ENCODE measurements at regions not wholly inside any gene's neighbourhood (a gene's known extent, or its start where the extent isn't known, plus 50 kb on each side); places are given as distances from the start of the nearest gene placed in this dataset.
"Not testable (repeated sequence)": the region's sequence is repeated elsewhere in the genome, so short reads cannot be mapped to it uniquely, and the experiment has no call there.

- no peak for ATAC-seq
- Mint-ChIP-seq H3K27me3 (no peaks in the 10 kb centered on the region), H3K36me3 (no peaks in the 10 kb centered on the region), H3K9me3 (peaks cover 3% of the 10 kb centered on the region), H3K27ac (peak overlapping the region in 1 of 2 donors; percentile 3), H3K4me3 (peak overlapping the region; percentile 22), H3K4me1 (ENCODE audit: low read depth in 2 of 2) (peaks cover 6 to 8% of the 10 kb centered on the region in 2 donors)
- DNase-seq (ENCODE audit: low spot score) = no peak
These were observed 1968.9 kb downstream of the PCDH9 start for GRCh38 chr13:65260946-65261891.

- no peak for ATAC-seq
- peaks cover 14% of the 10 kb centered on the region for H3K36me3 Mint-ChIP-seq
- DNase-seq (ENCODE audit: low spot score) = no peak
- H3K4me3 Mint-ChIP-seq = no peak overlapping the region
- H3K9me3 Mint-ChIP-seq = peaks cover 18% of the 10 kb centered on the region
- no peak overlapping the region for H3K27ac Mint-ChIP-seq
- H3K27me3 Mint-ChIP-seq = no peaks in the 10 kb centered on the region
- H3K4me1 Mint-ChIP-seq (ENCODE audit: low read depth in 2 of 2) = peaks cover 11 to 15% of the 10 kb centered on the region in 2 donors
These were observed 1989.4 kb downstream of the PCDH9 start for GRCh38 chr13:65240773-65241172.

DNA sequence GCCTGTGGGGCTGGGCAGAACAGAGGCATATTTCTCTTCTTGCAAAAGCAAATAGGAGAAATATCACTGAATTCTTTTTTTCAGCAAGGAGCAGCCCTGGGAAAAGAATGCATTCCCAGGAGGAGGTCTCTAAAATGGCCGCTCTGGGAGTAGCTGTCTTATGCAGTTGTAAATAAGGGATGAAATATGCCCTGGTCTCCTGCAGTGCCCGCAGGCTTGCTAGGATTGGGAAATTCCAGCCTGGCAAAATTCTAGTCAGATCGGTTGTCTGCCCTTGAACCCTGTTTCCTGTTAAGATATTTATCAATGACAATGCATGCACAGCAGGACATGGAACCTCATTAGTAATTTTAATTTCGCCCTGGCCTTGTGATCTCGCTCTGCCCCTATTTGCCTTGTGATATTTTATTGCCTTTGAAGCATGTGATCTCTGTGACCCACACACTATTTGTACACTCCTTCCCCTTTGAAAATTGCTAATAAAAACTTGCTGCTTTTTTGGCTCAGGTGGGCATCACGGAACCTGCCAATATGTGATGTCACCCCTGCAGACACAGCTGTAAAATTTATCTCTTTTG is 1993.2 kb downstream of the PCDH9 start:
- no peak overlapping the region for H3K27ac Mint-ChIP-seq
- H3K9me3 Mint-ChIP-seq = peaks cover 14% of the 10 kb centered on the region
- no peaks in the 10 kb centered on the region for H3K27me3 Mint-ChIP-seq
- H3K4me1 Mint-ChIP-seq (ENCODE audit: low read depth in 2 of 2) = peaks cover 6 to 7% of the 10 kb centered on the region in 2 donors
- DNase-seq (ENCODE audit: low spot score) (no peak), ATAC-seq (no peak)
- peaks cover 6% of the 10 kb centered on the region for H3K36me3 Mint-ChIP-seq
- no peak overlapping the region for H3K4me3 Mint-ChIP-seq

GRCh38 chr13:65217471-65217995 is 2012.6 kb downstream of the PCDH9 start:
- Mint-ChIP-seq H3K4me3 (no peak overlapping the region), H3K27ac (no peak overlapping the region), H3K4me1 (ENCODE audit: low read depth in 2 of 2) (no peaks in the 10 kb centered on the region), H3K36me3 (no peaks in the 10 kb centered on the region), H3K9me3 (peaks cover 10% of the 10 kb centered on the region), H3K27me3 (no peaks in the 10 kb centered on the region)
- DNase-seq (ENCODE audit: low spot score) (no peak), ATAC-seq (no peak)

GRCh38 chr13:65202845-65203244 is 2027.3 kb downstream of the PCDH9 start:
- not testable (repeated sequence) for ATAC-seq; H3K36me3 Mint-ChIP-seq; H3K4me1 Mint-ChIP-seq (ENCODE audit: low read depth in 2 of 2); H3K27me3 Mint-ChIP-seq; H3K27ac Mint-ChIP-seq; H3K4me3 Mint-ChIP-seq; H3K9me3 Mint-ChIP-seq; DNase-seq (ENCODE audit: low spot score)

- peaks cover 10% of the 10 kb centered on the region for H3K9me3 Mint-ChIP-seq
- H3K27me3 Mint-ChIP-seq = no peaks in the 10 kb centered on the region
- H3K4me3 Mint-ChIP-seq = no peak overlapping the region
- peaks cover 3 to 5% of the 10 kb centered on the region in 2 donors for H3K4me1 Mint-ChIP-seq (ENCODE audit: low read depth in 2 of 2)
- DNase-seq (ENCODE audit: low spot score) (no peak), ATAC-seq (no peak)
- H3K27ac Mint-ChIP-seq = no peak overlapping the region
- peaks cover 12% of the 10 kb centered on the region for H3K36me3 Mint-ChIP-seq
These were observed 2041.4 kb downstream of the PCDH9 start for GRCh38 chr13:65188721-65189120.

DNA sequence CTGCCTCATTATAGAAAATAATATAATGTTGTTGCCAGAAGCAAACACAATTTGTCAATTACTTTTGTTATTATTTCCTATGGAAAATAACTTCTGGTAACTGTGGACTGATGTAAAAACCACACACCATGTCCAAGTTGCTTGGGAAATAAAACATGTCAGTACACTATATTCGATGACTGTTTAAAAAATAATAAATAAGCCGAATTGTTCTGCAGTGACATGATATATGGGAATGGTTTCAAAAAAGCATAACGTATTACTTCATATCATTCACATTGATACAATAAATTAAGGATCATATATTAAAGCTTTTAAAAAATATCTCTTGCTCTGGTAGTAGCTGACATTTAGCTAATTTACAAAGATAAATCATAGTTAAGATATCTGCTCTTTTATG is 2062.1 kb downstream of the PCDH9 start:
- Mint-ChIP-seq H3K27ac (no peak overlapping the region), H3K36me3 (no peaks in the 10 kb centered on the region), H3K27me3 (no peaks in the 10 kb centered on the region), H3K9me3 (no peaks in the 10 kb centered on the region), H3K4me1 (ENCODE audit: low read depth in 2 of 2) (no peaks in the 10 kb centered on the region), H3K4me3 (no peak overlapping the region)
- DNase-seq (ENCODE audit: low spot score) (no peak), ATAC-seq (no peak)

- H3K36me3 Mint-ChIP-seq = no peaks in the 10 kb centered on the region
- DNase-seq (ENCODE audit: low spot score) (no peak), ATAC-seq (no peak)
- peaks cover 3% of the 10 kb centered on the region for H3K9me3 Mint-ChIP-seq
- no peak overlapping the region for H3K27ac Mint-ChIP-seq
- H3K4me1 Mint-ChIP-seq (ENCODE audit: low read depth in 2 of 2) = no peaks in the 10 kb centered on the region
- H3K27me3 Mint-ChIP-seq = no peaks in the 10 kb centered on the region
- no peak overlapping the region for H3K4me3 Mint-ChIP-seq
These were observed 2063.5 kb downstream of the PCDH9 start for GRCh38 chr13:65166675-65167074.

DNA sequence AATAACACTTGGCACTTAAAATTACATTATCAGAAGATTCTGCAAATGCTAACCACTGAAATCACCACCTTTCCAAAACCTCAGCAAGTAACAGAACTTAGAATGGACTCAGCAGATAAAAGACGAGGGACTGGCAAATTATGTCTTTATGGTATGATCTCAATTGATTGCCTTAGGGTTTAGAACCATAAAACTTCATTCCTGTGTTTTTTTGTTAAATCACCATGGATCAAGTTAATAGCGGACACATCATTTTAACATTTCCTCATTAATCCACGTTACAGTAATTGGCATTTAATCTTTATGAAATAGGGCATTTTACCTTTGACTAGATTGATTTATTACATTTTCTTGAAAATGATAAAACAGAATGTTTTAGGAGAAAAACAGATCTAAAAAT is 2070.3 kb downstream of the PCDH9 start:
- ATAC-seq = no peak
- no peak overlapping the region for H3K4me3 Mint-ChIP-seq
- H3K9me3 Mint-ChIP-seq = peaks cover 3% of the 10 kb centered on the region
- no peaks in the 10 kb centered on the region for H3K27me3 Mint-ChIP-seq
- H3K27ac Mint-ChIP-seq = no peak overlapping the region
- no peak for DNase-seq (ENCODE audit: low spot score)
- no peaks in the 10 kb centered on the region for H3K36me3 Mint-ChIP-seq
- H3K4me1 Mint-ChIP-seq (ENCODE audit: low read depth in 2 of 2) = peaks cover under 1% of the 10 kb centered on the region in 2 donors

DNA sequence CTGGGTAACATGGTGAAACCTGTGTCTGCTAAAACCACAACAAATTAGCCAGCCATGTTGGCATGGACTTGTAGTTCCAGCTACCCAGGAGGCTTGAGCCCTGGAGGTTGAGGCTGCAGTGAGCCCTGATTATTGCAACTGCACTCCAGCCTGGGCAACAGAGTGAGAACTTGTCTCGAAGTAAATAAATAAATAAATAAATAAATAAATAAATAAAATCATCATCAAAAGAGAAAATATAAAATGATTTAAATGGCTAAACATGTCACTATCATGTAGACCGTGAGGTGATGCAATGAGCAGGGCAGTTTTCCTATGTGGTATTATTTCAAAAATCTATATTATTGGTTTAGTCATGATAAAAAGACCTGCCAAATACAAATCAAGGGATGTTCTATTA is 2074.3 kb downstream of the PCDH9 start:
- DNase-seq (ENCODE audit: low spot score) (no peak), ATAC-seq (no peak)
- H3K4me1 Mint-ChIP-seq (ENCODE audit: low read depth in 2 of 2) = peaks cover 18 to 19% of the 10 kb centered on the region in 2 donors
- H3K36me3 Mint-ChIP-seq = no peaks in the 10 kb centered on the region
- no peak overlapping the region for H3K27ac Mint-ChIP-seq
- H3K4me3 Mint-ChIP-seq = no peak overlapping the region
- H3K27me3 Mint-ChIP-seq = no peaks in the 10 kb centered on the region
- no peaks in the 10 kb centered on the region for H3K9me3 Mint-ChIP-seq

DNA sequence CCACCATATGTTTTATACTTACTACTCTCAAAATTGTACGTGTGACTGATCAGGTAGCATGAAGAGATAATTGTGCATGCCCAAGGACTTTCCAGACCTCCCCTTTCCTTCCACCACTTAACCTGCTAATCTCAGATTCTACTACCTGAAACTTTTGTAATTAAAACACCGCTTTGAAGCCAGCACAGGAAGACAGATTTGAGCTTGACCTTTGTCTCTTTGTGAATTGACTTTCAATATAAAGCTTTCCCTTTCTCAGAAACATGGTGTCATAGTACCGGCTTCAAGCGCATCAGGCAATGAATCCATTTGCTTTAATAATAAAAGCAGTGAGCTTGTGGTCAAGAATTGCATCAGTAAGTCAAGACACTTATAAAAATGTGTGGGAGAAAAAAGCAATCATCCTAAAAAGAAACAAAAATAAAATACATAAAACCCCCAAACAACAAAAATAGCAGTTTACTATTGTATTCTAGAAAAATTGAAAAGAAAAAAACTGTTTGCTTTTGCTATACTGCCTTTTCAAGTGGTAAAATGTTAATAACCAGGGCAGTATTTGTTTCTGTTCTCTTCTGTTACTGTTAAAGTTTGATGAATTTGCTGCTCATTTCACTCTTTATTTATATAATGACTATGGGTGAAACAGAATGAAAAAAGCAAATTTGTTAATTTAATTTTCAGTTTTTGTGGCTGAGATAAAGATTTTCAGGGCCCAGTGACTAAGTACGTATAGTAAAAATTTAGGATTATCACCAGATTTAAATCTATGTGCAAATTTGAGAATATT is 2075.3 kb downstream of the PCDH9 start:
- no peaks in the 10 kb centered on the region for H3K36me3 Mint-ChIP-seq
- H3K4me3 Mint-ChIP-seq = peak overlapping the region; percentile 88
- H3K9me3 Mint-ChIP-seq = no peaks in the 10 kb centered on the region
- H3K27me3 Mint-ChIP-seq = no peaks in the 10 kb centered on the region
- H3K4me1 Mint-ChIP-seq (ENCODE audit: low read depth in 2 of 2) = peaks cover 18 to 19% of the 10 kb centered on the region in 2 donors
- ATAC-seq = no peak
- no peak for DNase-seq (ENCODE audit: low spot score)
- peak overlapping the region; percentile 79 to 89 for H3K27ac Mint-ChIP-seq

- Mint-ChIP-seq H3K27me3 (no peaks in the 10 kb centered on the region), H3K4me3 (no peak overlapping the region)
These were observed 2080.4 kb downstream of the PCDH9 start for GRCh38 chr13:65149687-65150086.

GRCh38 chr13:65143920-65144319 is 2086.2 kb downstream of the PCDH9 start:
- H3K27ac Mint-ChIP-seq = no peak overlapping the region
- H3K4me3 Mint-ChIP-seq = no peak overlapping the region

More at GRCh38 chr13:65149687-65150086, 2080.4 kb downstream of the PCDH9 start:
- no peaks in the 10 kb centered on the region for H3K36me3 Mint-ChIP-seq
- H3K9me3 Mint-ChIP-seq = peaks cover 7% of the 10 kb centered on the region
- peaks cover 17% of the 10 kb centered on the region in 2 donors for H3K4me1 Mint-ChIP-seq (ENCODE audit: low read depth in 2 of 2)
- peak in 1 of 2 donors; percentile 28 for ATAC-seq
- no peak overlapping the region for H3K27ac Mint-ChIP-seq
- no peak for DNase-seq (ENCODE audit: low spot score)

More at GRCh38 chr13:65143920-65144319, 2086.2 kb downstream of the PCDH9 start:
- ATAC-seq (no peak), DNase-seq (ENCODE audit: low spot score) (no peak)
- Mint-ChIP-seq H3K27me3 (no peaks in the 10 kb centered on the region), H3K36me3 (no peaks in the 10 kb centered on the region), H3K9me3 (peaks cover 7% of the 10 kb centered on the region), H3K4me1 (ENCODE audit: low read depth in 2 of 2) (no peaks in the 10 kb centered on the region)

Data from natural killer cell treated with Interleukin-12 subunit alpha and Interleukin-12 subunit beta and Interleukin-15 and Interleukin-18, amount 100 ng/mL, for 72 hours (primary cell).